ENCODE measurements at regions not wholly inside any gene's neighbourhood (a gene's known extent, or its start where the extent isn't known, plus 50 kb on each side); places are given as distances from the start of the nearest gene placed in this dataset.
"Not testable (repeated sequence)": the region's sequence is repeated elsewhere in the genome, so short reads cannot be mapped to it uniquely, and the experiment has no call there.

DNA sequence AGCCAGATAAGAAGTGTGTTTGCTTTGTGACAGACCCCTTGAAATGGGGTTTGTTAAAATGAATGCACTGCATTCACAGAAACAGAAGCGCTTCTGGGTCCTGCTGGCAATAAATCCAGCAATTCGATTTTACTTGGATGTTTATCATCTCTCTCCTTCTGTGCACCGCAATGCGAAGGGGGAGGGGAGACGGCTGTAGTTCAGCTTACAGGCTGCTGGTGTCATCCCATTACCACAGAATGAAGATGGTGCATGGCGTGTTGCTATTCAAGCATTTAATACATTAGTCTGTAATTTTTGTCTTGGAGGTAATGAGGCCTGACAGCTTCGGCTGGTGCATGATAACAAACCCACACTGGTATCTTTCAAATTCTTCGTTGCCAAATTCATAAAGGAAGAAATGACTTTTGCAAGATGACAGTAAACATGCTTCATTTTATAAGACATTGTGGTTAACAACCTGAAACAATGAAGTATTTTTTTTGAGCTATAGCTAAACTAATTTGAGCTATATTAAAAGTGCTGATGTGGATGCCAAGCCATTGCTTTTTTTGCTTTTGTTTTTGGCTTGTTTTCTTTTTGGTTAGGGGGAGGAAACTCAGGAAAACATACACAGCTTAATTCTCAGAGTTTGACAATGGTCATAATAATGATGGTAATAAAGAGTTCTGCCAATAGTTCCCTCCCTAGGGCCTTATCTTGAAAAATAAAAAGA lies 418.3 kb downstream of the OTOL1 start:
- peak; percentile 92 for DNase-seq (ENCODE audit: low read depth)

DNA sequence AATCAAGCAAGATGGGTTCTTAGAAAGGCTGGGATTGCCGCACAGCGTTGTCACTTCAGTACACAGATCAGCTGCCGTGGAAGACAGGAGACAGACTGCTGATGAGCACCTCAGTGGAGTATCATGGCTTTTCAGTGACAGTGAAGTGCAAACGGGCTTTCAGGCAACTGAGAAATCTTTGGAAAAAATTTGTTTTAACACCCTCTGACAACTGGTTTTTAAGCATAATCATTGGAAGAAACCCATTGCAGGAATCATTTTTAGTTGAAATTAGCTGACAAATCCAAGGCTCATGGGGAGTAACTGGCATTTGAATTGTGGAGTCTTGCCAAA lies 418.8 kb downstream of the OTOL1 start:
- peak; percentile 11 for DNase-seq (ENCODE audit: low read depth)

GRCh38 chr3:161920196-161920595 lies 423.6 kb downstream of the OTOL1 start:
- peak; percentile 26 for DNase-seq (ENCODE audit: low read depth)

- no peak for DNase-seq (ENCODE audit: low read depth)
These were observed 429.2 kb downstream of the OTOL1 start for GRCh38 chr3:161925749-161926360.

DNA sequence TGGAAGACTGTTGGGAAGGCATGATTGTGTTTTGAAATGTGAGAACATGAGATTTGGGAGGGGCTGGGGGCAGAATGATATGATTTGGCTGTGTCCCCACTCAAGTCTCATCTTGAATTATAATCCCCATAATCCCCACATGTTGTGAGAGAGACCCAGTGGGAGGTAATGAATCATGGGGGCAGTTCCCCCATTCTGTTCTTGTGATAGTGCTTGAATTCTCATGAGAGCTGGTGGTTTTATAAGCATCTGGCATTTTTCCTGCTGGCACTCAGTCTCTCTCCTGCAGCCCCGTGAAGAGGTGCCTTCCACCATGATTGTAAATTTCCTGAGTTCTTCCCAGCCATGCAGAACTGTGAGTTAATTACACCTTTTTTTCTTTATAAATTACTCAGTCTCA lies 430.5 kb downstream of the OTOL1 start:
- DNase-seq (ENCODE audit: low read depth) = peak; percentile 23

GRCh38 chr3:161939918-161940620 lies 443.5 kb downstream of the OTOL1 start:
- DNase-seq (ENCODE audit: low read depth) = no peak

DNA sequence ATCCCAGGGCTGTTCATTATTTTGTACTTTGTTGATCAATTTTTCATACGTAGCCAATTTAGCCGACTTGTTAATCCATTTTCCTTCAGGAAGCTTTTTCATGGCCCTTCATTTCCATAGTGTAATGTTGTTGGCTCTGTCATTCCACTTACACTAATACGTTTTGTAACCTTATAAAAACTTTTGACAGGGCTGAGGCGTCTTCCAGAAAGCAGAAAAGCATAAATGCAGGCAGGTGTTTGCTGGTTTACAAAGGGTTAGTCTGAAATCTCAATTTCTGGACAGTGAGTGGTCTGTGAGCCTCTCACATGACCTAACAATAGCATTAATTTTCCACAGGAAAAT lies 444.0 kb downstream of the OTOL1 start:
- DNase-seq (ENCODE audit: low read depth) = no peak

GRCh38 chr3:161941891-161942290 lies 445.3 kb downstream of the OTOL1 start:
- no peak for DNase-seq (ENCODE audit: low read depth)

GRCh38 chr3:161943801-161944345 lies 447.3 kb downstream of the OTOL1 start:
- not testable (repeated sequence) for DNase-seq (ENCODE audit: low read depth)

GRCh38 chr3:161946443-161946960 lies 449.9 kb downstream of the OTOL1 start:
- DNase-seq (ENCODE audit: low read depth) = no peak

DNA sequence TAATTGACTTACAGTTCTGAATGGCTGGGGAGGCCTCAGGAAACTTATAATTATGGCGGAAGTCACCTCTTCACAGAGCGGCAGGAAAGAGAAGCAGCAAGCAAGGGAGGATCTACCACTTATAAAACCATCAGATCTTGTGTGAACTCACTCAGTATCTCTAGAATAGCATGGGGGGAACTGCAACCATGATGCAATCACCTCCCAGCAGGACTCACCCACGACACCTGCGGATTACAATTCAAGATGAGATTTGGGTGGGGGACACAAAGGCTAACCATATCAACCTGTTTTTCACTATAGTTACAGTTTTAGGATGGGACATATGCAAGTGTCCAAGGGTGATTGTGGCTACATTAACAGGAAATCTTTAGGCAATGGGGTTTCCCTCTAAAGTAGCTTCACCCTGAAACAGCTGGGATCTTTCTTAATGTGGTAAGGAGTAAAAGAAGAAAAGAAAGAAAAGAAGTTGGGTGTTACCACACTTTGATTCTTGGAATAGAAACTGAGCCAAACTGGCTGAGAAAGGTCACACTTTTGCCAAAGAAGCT lies 453.8 kb downstream of the OTOL1 start:
- DNase-seq (ENCODE audit: low read depth) = no peak

- peak; percentile 22 for DNase-seq (ENCODE audit: low read depth)
These were observed 460.9 kb downstream of the OTOL1 start for GRCh38 chr3:161957467-161957866.

- no peak for DNase-seq (ENCODE audit: low read depth)
These were observed 468.2 kb downstream of the OTOL1 start for GRCh38 chr3:161964857-161965256.

- DNase-seq (ENCODE audit: low read depth) = peak; percentile 21
These were observed 473.3 kb downstream of the OTOL1 start for GRCh38 chr3:161969867-161970266.

DNA sequence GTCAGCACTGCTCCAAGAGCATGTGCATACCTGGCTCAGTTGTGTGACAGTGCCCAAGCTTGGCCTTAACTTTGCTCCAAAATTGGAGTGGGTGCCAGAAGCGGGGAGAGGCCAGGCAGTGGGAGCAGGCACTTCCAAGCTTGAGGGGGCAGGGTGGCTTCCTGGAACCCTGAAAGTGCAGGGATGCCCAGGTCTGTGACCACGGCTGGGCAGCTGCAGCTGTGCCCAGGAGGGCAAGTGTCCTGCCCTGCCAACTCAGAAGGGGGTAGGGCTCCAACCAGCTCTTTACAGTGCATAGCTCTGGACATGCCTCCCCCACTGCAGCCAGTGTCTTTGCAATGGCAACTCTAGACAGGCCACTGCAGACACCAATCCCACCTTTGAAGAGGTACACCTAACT lies 478.6 kb downstream of the OTOL1 start:
- no peak for DNase-seq (ENCODE audit: low read depth)

GRCh38 chr3:161977063-161977462 lies 480.5 kb downstream of the OTOL1 start:
- peak; percentile 40 for DNase-seq (ENCODE audit: low read depth)

- no peak for DNase-seq (ENCODE audit: low read depth)
These were observed 481.2 kb downstream of the OTOL1 start for GRCh38 chr3:161977850-161978249.

DNA sequence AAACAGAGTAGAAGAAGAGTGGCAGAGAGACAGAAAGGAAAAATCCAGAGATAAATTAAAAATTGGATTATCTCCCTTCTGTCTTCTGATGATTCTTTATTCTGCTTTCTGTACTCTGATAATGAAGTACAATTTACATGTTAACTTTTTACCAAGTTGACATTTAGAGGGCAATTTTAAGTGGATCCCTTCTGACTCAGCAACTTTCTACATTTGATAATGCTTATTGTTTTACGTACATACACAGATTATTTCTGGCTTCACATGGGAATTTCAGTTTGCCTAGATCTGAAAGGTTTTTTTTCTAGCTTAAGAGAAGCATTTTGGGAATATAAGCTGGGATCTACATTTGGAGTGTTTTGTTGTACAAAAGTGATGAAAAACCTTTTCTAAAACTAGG lies 491.3 kb downstream of the OTOL1 start:
- no peak for DNase-seq (ENCODE audit: low read depth)

DNA sequence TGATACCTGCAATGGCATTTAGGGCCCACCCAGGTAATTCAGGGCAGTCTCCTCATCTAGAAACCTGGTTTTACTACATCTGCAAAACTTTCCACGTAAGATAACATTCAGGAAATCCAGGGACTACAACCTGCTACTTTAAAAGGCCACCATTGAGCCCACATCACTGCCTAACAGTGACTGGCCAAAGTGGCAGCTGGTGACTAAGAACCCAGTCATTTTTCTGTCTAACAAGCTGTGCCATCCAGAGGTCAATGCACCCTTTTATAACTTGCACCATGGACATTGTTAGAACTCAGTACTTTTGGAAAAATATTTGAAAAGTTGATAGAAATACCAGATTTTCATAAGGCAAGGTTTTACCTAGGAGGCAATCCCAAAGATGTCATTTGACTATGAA lies 492.4 kb downstream of the OTOL1 start:
- no peak for DNase-seq (ENCODE audit: low read depth)

- DNase-seq (ENCODE audit: low read depth) = no peak
These were observed 493.4 kb downstream of the OTOL1 start for GRCh38 chr3:161990036-161990435.

- DNase-seq (ENCODE audit: low read depth) = no peak
These were observed 495.4 kb downstream of the OTOL1 start for GRCh38 chr3:161991901-161992540.

DNA sequence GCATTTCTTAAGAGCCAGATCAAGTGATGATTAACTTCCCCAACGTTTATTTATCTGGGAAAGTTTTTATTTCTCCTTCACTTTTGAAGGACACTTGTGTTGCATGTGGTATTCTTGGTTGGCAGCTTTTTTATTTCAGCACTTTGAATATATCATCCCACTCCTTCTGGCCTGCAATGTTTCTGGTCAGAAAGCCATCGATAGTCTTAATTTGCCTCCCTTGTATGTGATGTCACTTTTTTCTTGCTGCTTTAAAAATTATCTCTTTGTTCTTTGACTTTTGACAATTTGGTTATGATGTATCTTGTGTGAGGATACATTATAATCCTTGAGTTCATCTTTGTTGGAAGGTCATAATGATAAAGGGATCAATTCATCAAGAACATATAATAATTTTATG lies 503.2 kb downstream of the OTOL1 start:
- DNase-seq (ENCODE audit: low read depth) = peak; percentile 15
